UCSD-AML1 (cell line): ENCODE measurements at regions not wholly inside any gene's neighbourhood (a gene's known extent, or its start where the extent isn't known, plus 50 kb on each side); places are given as distances from the start of the nearest gene placed in this dataset.

Experiments used
- DNase-seq: peaks from one replicate; lab custom pipeline; 2025; ENCODE audit not compliant: unreplicated experiment; lab: John Stamatoyannopoulos, UW

GRCh38 chr14:30484201-30484600 is 74.8 kb upstream of the G2E3 start:
- no peak for DNase-seq

DNA sequence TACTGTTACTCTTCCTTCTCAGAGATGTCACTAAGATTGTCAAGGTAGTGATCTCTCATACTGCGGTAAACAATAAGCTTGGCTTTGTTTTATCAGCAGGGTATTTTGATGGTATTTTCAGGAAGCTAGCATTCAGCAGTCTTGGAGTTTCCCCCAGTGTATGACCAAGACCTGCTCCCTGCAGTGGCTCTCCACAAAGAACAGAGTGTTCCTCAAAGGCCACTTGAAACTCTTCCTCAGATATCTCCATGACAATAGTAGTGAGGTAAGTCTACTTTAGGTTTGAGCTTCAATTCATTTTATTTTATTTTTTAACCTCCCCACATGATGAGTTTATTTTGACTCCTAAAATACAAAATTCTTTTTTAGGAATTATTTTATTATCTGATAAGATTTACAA is 74.0 kb upstream of the G2E3 start:
- no peak for DNase-seq

DNA sequence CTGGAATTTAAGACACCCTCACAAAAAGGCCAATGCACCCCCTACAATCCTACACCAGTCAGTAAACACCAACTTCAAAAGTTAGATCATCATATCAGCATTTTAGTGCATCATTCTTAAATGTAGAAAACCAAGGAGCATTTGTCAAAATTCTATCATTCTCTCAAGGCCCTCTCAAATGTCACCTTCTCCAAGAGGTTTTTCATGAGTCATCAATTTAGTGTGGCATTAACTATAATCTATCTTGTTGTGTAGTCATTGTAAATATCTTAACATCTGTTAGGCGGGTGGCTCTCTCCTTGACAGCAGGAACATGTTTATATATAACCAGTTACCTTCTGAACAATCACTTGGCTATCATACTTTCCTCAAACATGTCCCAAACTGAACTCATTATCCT is 62.1 kb upstream of the G2E3 start:
- no peak for DNase-seq

GRCh38 chr14:30499358-30499757 is 59.6 kb upstream of the G2E3 start:
- no peak for DNase-seq

DNA sequence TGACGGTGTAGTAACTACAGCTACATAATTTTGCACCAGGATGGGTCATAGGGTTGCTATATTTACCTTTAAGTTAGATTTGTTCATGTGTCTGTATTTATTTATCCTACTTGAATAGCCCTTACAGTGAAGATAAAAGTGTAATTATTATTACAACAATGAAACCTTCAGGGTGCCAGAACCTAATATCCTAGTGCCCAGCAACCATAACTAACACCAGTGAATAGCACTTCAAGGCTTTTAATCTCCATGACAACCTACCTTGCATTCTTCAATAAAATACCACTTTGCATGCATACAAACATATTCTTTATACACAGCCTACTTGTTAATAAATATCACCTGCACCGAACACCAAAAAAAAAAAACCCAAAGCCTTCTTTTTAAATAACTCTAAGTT is 58.7 kb upstream of the G2E3 start:
- DNase-seq = no peak

- no peak for DNase-seq
Observed at GRCh38 chr14:30507209-30507608, 51.7 kb upstream of the G2E3 start.
